ENCODE measurements at regions not wholly inside any gene's neighbourhood (a gene's known extent, or its start where the extent isn't known, plus 50 kb on each side); places are given as distances from the start of the nearest gene placed in this dataset.
"Not testable (repeated sequence)": the region's sequence is repeated elsewhere in the genome, so short reads cannot be mapped to it uniquely, and the experiment has no call there.

- DNase-seq (ENCODE audit: low read depth, low spot score), result no peak
- H3K4me3 ChIP-seq (ENCODE audit: insufficient read length, low read depth), result no peak overlapping the region
- H3K4me1 ChIP-seq (ENCODE audit: insufficient read depth, insufficient read length), result no peaks in the 10 kb centered on the region
- H3K27me3 ChIP-seq (ENCODE audit: insufficient read depth, insufficient read length), result peaks cover 1% of the 10 kb centered on the region
- no peaks in the 10 kb centered on the region for H3K9me3 ChIP-seq (ENCODE audit: insufficient read depth, low read length)
- H3K9ac ChIP-seq (ENCODE audit: insufficient read length, low read depth), result no peak overlapping the region
- no peaks in the 10 kb centered on the region for H3K36me3 ChIP-seq (ENCODE audit: insufficient read depth, insufficient read length, low read length)
- TF ChIP-seq ZNF274 (IDR thresholded peaks at IDR 0.05; ENCODE audit: low read depth, low read length) (no peak), YY1 (IDR thresholded peaks at IDR 0.05; ENCODE audit: insufficient read depth, insufficient read length) (no peak), SUZ12 (IDR thresholded peaks at IDR 0.05; ENCODE audit: extremely low read depth, insufficient read depth, insufficient read length) (no peak)
Measured at GRCh38 chr3:59506191-59506590, 456.4 kb upstream of the CFAP20DC start.

GRCh38 chr3:59503441-59503840, 453.6 kb upstream of the CFAP20DC start:
- Histone ChIP-seq H3K9ac (ENCODE audit: insufficient read length, low read depth) (no peak overlapping the region), H3K4me3 (ENCODE audit: insufficient read length, low read depth) (no peak overlapping the region), H3K36me3 (ENCODE audit: insufficient read depth, insufficient read length, low read length) (no peaks in the 10 kb centered on the region), H3K4me1 (ENCODE audit: insufficient read depth, insufficient read length) (no peaks in the 10 kb centered on the region), H3K27me3 (ENCODE audit: insufficient read depth, insufficient read length) (peaks cover 1% of the 10 kb centered on the region), H3K9me3 (ENCODE audit: insufficient read depth, low read length) (no peaks in the 10 kb centered on the region)
- TF ChIP-seq YY1 (IDR thresholded peaks at IDR 0.05; ENCODE audit: insufficient read depth, insufficient read length) (no peak), ZNF274 (IDR thresholded peaks at IDR 0.05; ENCODE audit: low read depth, low read length) (no peak), SUZ12 (IDR thresholded peaks at IDR 0.05; ENCODE audit: extremely low read depth, insufficient read depth, insufficient read length) (no peak)
- DNase-seq (ENCODE audit: low read depth, low spot score), result no peak

- Histone ChIP-seq H3K9ac (ENCODE audit: insufficient read length, low read depth) (no peak overlapping the region), H3K36me3 (ENCODE audit: insufficient read depth, insufficient read length, low read length) (no peaks in the 10 kb centered on the region), H3K9me3 (ENCODE audit: insufficient read depth, low read length) (no peaks in the 10 kb centered on the region), H3K4me3 (ENCODE audit: insufficient read length, low read depth) (no peak overlapping the region), H3K27me3 (ENCODE audit: insufficient read depth, insufficient read length) (peaks cover 1% of the 10 kb centered on the region), H3K4me1 (ENCODE audit: insufficient read depth, insufficient read length) (no peaks in the 10 kb centered on the region)
- no peak for DNase-seq (ENCODE audit: low read depth, low spot score)
- TF ChIP-seq ZNF274 (IDR thresholded peaks at IDR 0.05; ENCODE audit: low read depth, low read length) (no peak), YY1 (IDR thresholded peaks at IDR 0.05; ENCODE audit: insufficient read depth, insufficient read length) (no peak)
Measured at GRCh38 chr3:59502806-59503205, 453.0 kb upstream of the CFAP20DC start.

GRCh38 chr3:59499954-59500353, 450.1 kb upstream of the CFAP20DC start:
- TF ChIP-seq SUZ12 (IDR thresholded peaks at IDR 0.05; ENCODE audit: extremely low read depth, insufficient read depth, insufficient read length), result no peak
- TF ChIP-seq ZNF274 (IDR thresholded peaks at IDR 0.05; ENCODE audit: low read depth, low read length), result no peak
- no peak for TF ChIP-seq YY1 (IDR thresholded peaks at IDR 0.05; ENCODE audit: insufficient read depth, insufficient read length)
- no peaks in the 10 kb centered on the region for H3K9me3 ChIP-seq (ENCODE audit: insufficient read depth, low read length)

DNA sequence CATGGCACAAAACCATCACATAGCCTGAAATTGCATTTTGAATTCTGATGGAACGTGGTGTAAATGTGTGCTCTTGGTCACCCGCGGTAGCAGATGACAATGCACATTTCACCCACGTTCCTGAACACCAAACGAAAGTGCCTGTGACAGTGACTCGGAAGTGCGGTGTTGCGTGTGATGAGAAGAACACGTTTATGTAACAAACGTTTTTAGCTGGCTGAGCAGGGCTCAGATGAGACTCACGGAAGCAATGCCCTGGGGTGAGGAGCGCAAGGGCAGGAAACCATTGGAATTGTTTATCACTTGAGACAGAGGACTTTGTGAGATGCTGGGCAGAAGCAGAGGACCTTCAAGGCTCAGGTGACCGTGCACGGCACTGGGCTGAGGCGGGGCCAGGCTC, 449.2 kb upstream of the CFAP20DC start:
- H3K27me3 ChIP-seq (ENCODE audit: insufficient read depth, insufficient read length), result peaks cover 1% of the 10 kb centered on the region
- no peaks in the 10 kb centered on the region for H3K9me3 ChIP-seq (ENCODE audit: insufficient read depth, low read length)
- no peak overlapping the region for H3K4me3 ChIP-seq (ENCODE audit: insufficient read length, low read depth)
- H3K9ac ChIP-seq (ENCODE audit: insufficient read length, low read depth), result no peak overlapping the region
- TF ChIP-seq SUZ12 (IDR thresholded peaks at IDR 0.05; ENCODE audit: extremely low read depth, insufficient read depth, insufficient read length), result no peak
- H3K36me3 ChIP-seq (ENCODE audit: insufficient read depth, insufficient read length, low read length), result no peaks in the 10 kb centered on the region
- no peak for DNase-seq (ENCODE audit: low read depth, low spot score)
- H3K4me1 ChIP-seq (ENCODE audit: insufficient read depth, insufficient read length), result no peaks in the 10 kb centered on the region

More at GRCh38 chr3:59499954-59500353, 450.1 kb upstream of the CFAP20DC start:
- Histone ChIP-seq H3K27me3 (ENCODE audit: insufficient read depth, insufficient read length) (peaks cover 1% of the 10 kb centered on the region), H3K36me3 (ENCODE audit: insufficient read depth, insufficient read length, low read length) (no peaks in the 10 kb centered on the region), H3K4me1 (ENCODE audit: insufficient read depth, insufficient read length) (no peaks in the 10 kb centered on the region), H3K4me3 (ENCODE audit: insufficient read length, low read depth) (no peak overlapping the region), H3K9ac (ENCODE audit: insufficient read length, low read depth) (no peak overlapping the region)
- no peak for DNase-seq (ENCODE audit: low read depth, low spot score)

DNA sequence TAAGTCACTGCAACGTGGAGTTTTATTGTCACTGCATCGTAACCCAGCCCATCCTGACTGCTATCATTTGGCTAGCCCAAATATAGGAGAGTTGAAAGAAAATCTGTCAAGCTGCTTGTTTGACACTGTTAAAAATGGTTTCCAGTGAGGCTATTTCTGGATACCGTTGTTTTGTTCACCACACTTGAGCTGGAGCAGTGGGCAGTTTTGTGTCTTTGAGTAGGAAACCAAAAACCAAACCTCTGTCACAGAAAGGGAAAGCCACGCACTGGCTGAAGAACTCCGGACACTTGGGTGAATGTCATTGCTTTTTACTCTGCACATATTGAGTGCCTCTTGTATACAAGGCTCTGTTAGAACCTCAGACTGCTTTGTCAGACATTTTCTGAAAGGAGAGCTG, 446.4 kb upstream of the CFAP20DC start:
- TF ChIP-seq ZNF274 (IDR thresholded peaks at IDR 0.05; ENCODE audit: low read depth, low read length) (no peak), YY1 (IDR thresholded peaks at IDR 0.05; ENCODE audit: insufficient read depth, insufficient read length) (no peak), SUZ12 (IDR thresholded peaks at IDR 0.05; ENCODE audit: extremely low read depth, insufficient read depth, insufficient read length) (no peak)
- H3K9ac ChIP-seq (ENCODE audit: insufficient read length, low read depth), result no peak overlapping the region
- no peaks in the 10 kb centered on the region for H3K36me3 ChIP-seq (ENCODE audit: insufficient read depth, insufficient read length, low read length)
- H3K27me3 ChIP-seq (ENCODE audit: insufficient read depth, insufficient read length), result peaks cover under 1% of the 10 kb centered on the region
- no peaks in the 10 kb centered on the region for H3K9me3 ChIP-seq (ENCODE audit: insufficient read depth, low read length)
- no peak overlapping the region for H3K4me3 ChIP-seq (ENCODE audit: insufficient read length, low read depth)
- DNase-seq (ENCODE audit: low read depth, low spot score), result no peak
- H3K4me1 ChIP-seq (ENCODE audit: insufficient read depth, insufficient read length), result no peaks in the 10 kb centered on the region

- not testable (repeated sequence) for H3K4me1 ChIP-seq (ENCODE audit: insufficient read depth, insufficient read length); DNase-seq (ENCODE audit: low read depth, low spot score); H3K9me3 ChIP-seq (ENCODE audit: insufficient read depth, low read length); H3K9ac ChIP-seq (ENCODE audit: insufficient read length, low read depth); H3K27me3 ChIP-seq (ENCODE audit: insufficient read depth, insufficient read length); H3K4me3 ChIP-seq (ENCODE audit: insufficient read length, low read depth); H3K36me3 ChIP-seq (ENCODE audit: insufficient read depth, insufficient read length, low read length)
Measured at GRCh38 chr3:59494969-59495368, 445.1 kb upstream of the CFAP20DC start.

DNA sequence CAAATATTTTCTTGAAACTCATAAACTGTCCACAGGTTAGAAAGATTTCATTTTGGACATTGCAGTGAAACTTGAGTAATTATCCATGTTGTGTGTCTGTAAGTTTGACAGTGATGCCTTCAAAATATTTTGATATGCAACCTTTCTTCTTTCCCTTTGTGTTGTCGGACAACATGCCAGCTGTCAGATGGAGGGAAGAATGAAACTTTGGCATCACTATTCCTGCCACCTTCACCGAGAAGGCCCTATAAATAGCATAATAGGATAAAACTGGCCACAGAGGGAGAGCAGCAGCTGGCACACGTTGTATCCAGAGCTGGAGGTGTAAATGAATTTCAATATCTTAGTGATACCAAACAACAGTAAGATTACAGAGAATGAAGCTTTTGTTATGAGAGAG, 436.7 kb upstream of the CFAP20DC start:
- Histone ChIP-seq H3K27me3 (ENCODE audit: insufficient read depth, insufficient read length) (no peaks in the 10 kb centered on the region), H3K4me1 (ENCODE audit: insufficient read depth, insufficient read length) (no peaks in the 10 kb centered on the region)
- no peak for DNase-seq (ENCODE audit: low read depth, low spot score)

More for the DNA sequence above, 436.7 kb upstream of the CFAP20DC start:
- Histone ChIP-seq H3K36me3 (ENCODE audit: insufficient read depth, insufficient read length, low read length) (no peaks in the 10 kb centered on the region), H3K9me3 (ENCODE audit: insufficient read depth, low read length) (no peaks in the 10 kb centered on the region), H3K4me3 (ENCODE audit: insufficient read length, low read depth) (no peak overlapping the region), H3K9ac (ENCODE audit: insufficient read length, low read depth) (no peak overlapping the region)
- no peak for TF ChIP-seq ZNF274 (IDR thresholded peaks at IDR 0.05; ENCODE audit: low read depth, low read length)
- no peak for TF ChIP-seq SUZ12 (IDR thresholded peaks at IDR 0.05; ENCODE audit: extremely low read depth, insufficient read depth, insufficient read length)
- no peak for TF ChIP-seq YY1 (IDR thresholded peaks at IDR 0.05; ENCODE audit: insufficient read depth, insufficient read length)
